ENCODE measurements at regions not wholly inside any gene's neighbourhood (a gene's known extent, or its start where the extent isn't known, plus 50 kb on each side); places are given as distances from the start of the nearest gene placed in this dataset.

DNA sequence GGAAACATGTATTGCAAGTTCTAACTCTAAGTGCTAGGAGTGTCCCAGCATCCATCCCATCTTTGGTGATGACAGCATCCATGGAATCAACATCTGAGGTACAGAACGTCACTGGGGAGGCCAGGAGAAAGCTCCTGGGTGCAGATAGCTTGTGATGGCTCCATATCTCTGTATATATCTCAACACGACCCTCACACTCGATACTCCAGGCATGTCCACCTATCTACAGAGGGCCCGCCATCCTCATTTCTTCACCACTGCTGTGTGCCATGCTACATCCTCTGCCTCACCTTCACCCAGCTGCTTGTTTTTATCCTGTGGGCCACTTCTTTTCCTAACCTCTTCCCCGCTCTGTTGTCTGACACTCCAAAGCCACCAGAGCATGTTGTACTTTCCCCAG is 100.4 kb upstream of the SERP2 start:
- no peak for TF ChIP-seq POLR2A (IDR thresholded peaks at IDR 0.05)
- TF ChIP-seq, protein P1, sequence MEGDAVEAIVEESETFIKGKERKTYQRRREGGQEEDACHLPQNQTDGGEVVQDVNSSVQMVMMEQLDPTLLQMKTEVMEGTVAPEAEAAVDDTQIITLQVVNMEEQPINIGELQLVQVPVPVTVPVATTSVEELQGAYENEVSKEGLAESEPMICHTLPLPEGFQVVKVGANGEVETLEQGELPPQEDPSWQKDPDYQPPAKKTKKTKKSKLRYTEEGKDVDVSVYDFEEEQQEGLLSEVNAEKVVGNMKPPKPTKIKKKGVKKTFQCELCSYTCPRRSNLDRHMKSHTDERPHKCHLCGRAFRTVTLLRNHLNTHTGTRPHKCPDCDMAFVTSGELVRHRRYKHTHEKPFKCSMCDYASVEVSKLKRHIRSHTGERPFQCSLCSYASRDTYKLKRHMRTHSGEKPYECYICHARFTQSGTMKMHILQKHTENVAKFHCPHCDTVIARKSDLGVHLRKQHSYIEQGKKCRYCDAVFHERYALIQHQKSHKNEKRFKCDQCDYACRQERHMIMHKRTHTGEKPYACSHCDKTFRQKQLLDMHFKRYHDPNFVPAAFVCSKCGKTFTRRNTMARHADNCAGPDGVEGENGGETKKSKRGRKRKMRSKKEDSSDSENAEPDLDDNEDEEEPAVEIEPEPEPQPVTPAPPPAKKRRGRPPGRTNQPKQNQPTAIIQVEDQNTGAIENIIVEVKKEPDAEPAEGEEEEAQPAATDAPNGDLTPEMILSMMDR (IDR thresholded peaks at IDR 0.05), result no peak
- TF ChIP-seq EP300 (IDR thresholded peaks at IDR 0.05), result no peak

All from tibial nerve (tissue), 4 donors.